ENCODE measurements at regions not wholly inside any gene's neighbourhood (a gene's known extent, or its start where the extent isn't known, plus 50 kb on each side); places are given as distances from the start of the nearest gene placed in this dataset.

DNA sequence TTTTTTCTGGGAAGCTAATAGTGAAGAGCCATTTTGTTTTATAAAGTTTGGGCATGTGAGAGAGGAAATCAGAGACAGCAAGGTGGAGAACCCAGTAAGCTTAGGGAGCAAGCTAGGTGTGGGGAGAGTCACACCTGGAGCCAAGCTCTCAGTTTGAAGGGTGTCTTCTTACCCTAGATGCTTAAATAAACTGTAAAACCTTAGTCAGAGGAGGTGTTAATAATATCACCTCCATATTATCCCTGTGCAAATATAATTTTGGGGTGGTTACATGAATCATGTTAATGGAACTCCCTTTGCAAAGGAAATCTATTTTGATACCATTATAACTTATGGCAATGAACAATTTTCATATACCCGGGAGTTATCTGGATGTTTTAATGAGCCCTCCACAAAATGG, 246.2 kb upstream of the PLET1 start:
- intact Hi-C loops (cut with DNase I): no loop called here
- H3K4me1 ChIP-seq (ENCODE audit: insufficient read depth): no peaks in the 10 kb centered on the region
- H3K27me3 ChIP-seq: no peaks in the 10 kb centered on the region
- TF ChIP-seq POLR2A (IDR thresholded peaks at IDR 0.05): no peak
- TF ChIP-seq EP300 (IDR thresholded peaks at IDR 0.05): no peak
- DNase-seq: no peak
- H3K4me3 ChIP-seq: no peak overlapping the region
- H3K27ac ChIP-seq: no peak overlapping the region
- H3K36me3 ChIP-seq: no peaks in the 10 kb centered on the region
- WGBS, 3 donors: 49 to 60% (median 49%) methylated on average over 1 of the region's 1 CpG
- H3K9me3 ChIP-seq: no peaks in the 10 kb centered on the region

DNA sequence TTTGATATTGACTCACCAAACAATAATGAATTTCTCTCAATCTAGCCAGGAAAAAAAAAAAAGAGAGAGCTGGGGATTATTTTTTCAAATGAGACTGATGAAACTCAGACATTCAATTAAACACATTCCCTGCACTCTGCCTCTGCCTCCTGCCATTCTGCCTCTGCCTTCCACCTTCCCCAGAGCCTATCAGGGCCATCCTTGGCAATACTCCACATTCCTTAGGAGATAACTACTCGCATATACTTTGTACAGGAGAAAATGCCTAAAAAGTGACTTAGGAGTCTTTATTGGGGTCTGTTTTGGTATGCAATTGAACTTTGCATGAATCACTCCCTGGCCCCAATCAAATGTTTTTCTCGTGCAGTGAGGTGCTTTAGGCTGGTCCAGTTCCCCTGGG, 246.6 kb upstream of the PLET1 start:
- TF ChIP-seq POLR2A (IDR thresholded peaks at IDR 0.05) (no peak), EP300 (IDR thresholded peaks at IDR 0.05) (no peak)
- TF ChIP-seq, protein P1, sequence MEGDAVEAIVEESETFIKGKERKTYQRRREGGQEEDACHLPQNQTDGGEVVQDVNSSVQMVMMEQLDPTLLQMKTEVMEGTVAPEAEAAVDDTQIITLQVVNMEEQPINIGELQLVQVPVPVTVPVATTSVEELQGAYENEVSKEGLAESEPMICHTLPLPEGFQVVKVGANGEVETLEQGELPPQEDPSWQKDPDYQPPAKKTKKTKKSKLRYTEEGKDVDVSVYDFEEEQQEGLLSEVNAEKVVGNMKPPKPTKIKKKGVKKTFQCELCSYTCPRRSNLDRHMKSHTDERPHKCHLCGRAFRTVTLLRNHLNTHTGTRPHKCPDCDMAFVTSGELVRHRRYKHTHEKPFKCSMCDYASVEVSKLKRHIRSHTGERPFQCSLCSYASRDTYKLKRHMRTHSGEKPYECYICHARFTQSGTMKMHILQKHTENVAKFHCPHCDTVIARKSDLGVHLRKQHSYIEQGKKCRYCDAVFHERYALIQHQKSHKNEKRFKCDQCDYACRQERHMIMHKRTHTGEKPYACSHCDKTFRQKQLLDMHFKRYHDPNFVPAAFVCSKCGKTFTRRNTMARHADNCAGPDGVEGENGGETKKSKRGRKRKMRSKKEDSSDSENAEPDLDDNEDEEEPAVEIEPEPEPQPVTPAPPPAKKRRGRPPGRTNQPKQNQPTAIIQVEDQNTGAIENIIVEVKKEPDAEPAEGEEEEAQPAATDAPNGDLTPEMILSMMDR (IDR thresholded peaks at IDR 0.05): no peak
- WGBS, 3 donors: 12 to 26% (median 23%) methylated on average over 2 of the region's 2 CpGs
- Histone ChIP-seq H3K9me3 (no peaks in the 10 kb centered on the region), H3K27me3 (no peaks in the 10 kb centered on the region), H3K27ac (no peak overlapping the region), H3K4me3 (no peak overlapping the region), H3K4me1 (ENCODE audit: insufficient read depth) (no peaks in the 10 kb centered on the region), H3K36me3 (no peaks in the 10 kb centered on the region)
- intact Hi-C loops (cut with DNase I): no loop called here
- no peak for DNase-seq

DNA sequence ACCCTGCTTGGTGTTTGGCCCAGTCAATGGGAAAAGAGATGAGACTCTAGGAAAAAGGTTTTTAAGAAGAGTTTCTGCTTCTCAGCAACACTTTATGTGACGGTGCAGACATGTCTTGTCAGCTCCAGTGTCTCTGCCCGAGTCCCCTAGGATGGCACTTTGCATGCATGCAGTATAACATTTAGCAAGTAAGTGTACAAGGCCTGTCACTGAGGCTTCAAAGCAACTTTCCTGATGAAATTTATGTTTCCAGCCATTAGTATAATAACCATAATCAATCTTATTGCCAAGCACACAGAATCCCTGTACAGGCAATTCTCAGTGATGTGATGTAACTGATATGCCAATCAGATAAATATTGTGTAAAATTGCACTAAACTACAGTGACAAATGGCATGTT, 248.1 kb upstream of the PLET1 start:
- TF ChIP-seq POLR2A (IDR thresholded peaks at IDR 0.05) (no peak), EP300 (IDR thresholded peaks at IDR 0.05) (no peak)
- TF ChIP-seq, protein P1 (IDR thresholded peaks at IDR 0.05): no peak
- Histone ChIP-seq H3K36me3 (no peaks in the 10 kb centered on the region), H3K27me3 (no peaks in the 10 kb centered on the region), H3K27ac (no peak overlapping the region), H3K4me1 (ENCODE audit: insufficient read depth) (no peaks in the 10 kb centered on the region), H3K4me3 (no peak overlapping the region), H3K9me3 (no peaks in the 10 kb centered on the region)
- intact Hi-C loops (cut with DNase I): no loop called here
- 79 to 85% (median 83%) methylated on average over 2 of the region's 2 CpGs for WGBS, 3 donors
- DNase-seq: no peak

DNA sequence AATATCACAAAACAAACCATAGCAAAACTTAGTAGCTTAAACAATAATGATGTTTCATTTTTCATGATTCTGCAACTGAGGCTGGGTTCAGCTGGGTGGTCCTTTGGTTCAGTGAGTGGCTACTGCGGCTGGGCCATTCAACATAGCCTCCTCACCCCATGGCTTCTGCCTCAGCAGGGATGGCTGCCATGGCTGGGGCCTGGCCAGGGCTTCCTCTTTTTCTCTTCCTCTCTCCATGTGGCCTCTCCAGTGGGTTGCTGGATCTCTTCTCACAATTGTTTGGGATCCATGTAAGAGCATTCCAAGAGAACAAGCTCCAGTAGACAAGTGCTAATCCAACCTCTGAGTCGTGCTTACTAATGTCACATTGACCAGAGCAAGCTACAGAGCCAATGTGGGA, 248.6 kb upstream of the PLET1 start:
- Histone ChIP-seq H3K27ac (no peak overlapping the region), H3K36me3 (no peaks in the 10 kb centered on the region), H3K4me1 (ENCODE audit: insufficient read depth) (no peaks in the 10 kb centered on the region), H3K9me3 (no peaks in the 10 kb centered on the region), H3K27me3 (no peaks in the 10 kb centered on the region), H3K4me3 (no peak overlapping the region)
- 72 to 83% (median 74%) methylated on average over 2 of the region's 2 CpGs for WGBS, 3 donors
- intact Hi-C loops (cut with DNase I): no loop called here
- TF ChIP-seq, protein P1 (IDR thresholded peaks at IDR 0.05): no peak
- TF ChIP-seq POLR2A (IDR thresholded peaks at IDR 0.05) (no peak), EP300 (IDR thresholded peaks at IDR 0.05) (no peak)
- DNase-seq: no peak

DNA sequence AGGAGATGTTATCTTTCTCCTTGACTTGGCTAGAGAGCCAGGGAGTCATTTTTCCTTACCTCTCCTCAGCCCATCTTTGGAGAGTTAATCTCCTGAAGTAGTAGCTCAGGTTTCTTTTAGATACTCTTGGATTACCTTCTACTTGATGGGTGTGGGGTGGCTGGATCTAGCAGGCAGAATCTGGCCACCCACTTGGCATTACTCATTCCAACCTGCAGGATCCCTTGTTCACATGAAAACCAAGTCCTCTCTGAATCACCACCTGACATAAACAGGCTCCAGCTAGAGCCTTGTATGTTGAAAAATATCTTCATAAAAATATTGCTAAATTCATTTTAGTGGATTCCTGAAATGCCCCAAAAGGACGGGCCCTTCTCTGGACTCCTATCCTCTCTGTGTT, 250.6 kb upstream of the PLET1 start:
- no peak overlapping the region for H3K27ac ChIP-seq
- no peaks in the 10 kb centered on the region for H3K27me3 ChIP-seq
- H3K4me1 ChIP-seq (ENCODE audit: insufficient read depth): no peaks in the 10 kb centered on the region
- intact Hi-C loops (cut with DNase I): no loop called here
- TF ChIP-seq POLR2A (IDR thresholded peaks at IDR 0.05): no peak
- TF ChIP-seq EP300 (IDR thresholded peaks at IDR 0.05): no peak
- TF ChIP-seq, protein P1 (IDR thresholded peaks at IDR 0.05): no peak
- no peaks in the 10 kb centered on the region for H3K36me3 ChIP-seq
- no peak for DNase-seq
- WGBS, 3 donors: 67 to 83% (median 75%) methylated on average over 1 of the region's 1 CpG
- no peak overlapping the region for H3K4me3 ChIP-seq
- H3K9me3 ChIP-seq: no peaks in the 10 kb centered on the region

Measured in ovary (tissue), 7 donors.